AG08395 (cell line): ENCODE measurements at regions not wholly inside any gene's neighbourhood (a gene's known extent, or its start where the extent isn't known, plus 50 kb on each side); places are given as distances from the start of the nearest gene placed in this dataset.
"Not testable (repeated sequence)": the region's sequence is repeated elsewhere in the genome, so short reads cannot be mapped to it uniquely, and the experiment has no call there.

ENCODE experiments used
- DNase-seq: peaks from one replicate; pipeline ENCODE4 v3.0.0; 2012; ENCODE audit warnings: mixed read lengths, low spot score

- not testable (repeated sequence) for DNase-seq
These were observed 136.9 kb upstream of the PLGLB2 start for GRCh38 chr2:87610974-87611373.

- not testable (repeated sequence) for DNase-seq
These were observed 136.5 kb upstream of the PLGLB2 start for GRCh38 chr2:87611416-87611815.

GRCh38 chr2:87611956-87612355, 135.9 kb upstream of the PLGLB2 start:
- DNase-seq = not testable (repeated sequence)

GRCh38 chr2:87614829-87615434, 133.0 kb upstream of the PLGLB2 start:
- DNase-seq = not testable (repeated sequence)

- not testable (repeated sequence) for DNase-seq
These were observed 128.8 kb upstream of the PLGLB2 start for GRCh38 chr2:87619121-87619520.

- DNase-seq = not testable (repeated sequence)
These were observed 126.7 kb upstream of the PLGLB2 start for GRCh38 chr2:87621139-87621538.

GRCh38 chr2:87622720-87623119, 125.2 kb upstream of the PLGLB2 start:
- not testable (repeated sequence) for DNase-seq

GRCh38 chr2:87629491-87630458, 118.1 kb upstream of the PLGLB2 start:
- DNase-seq = not testable (repeated sequence)

- DNase-seq = not testable (repeated sequence)
These were observed 117.0 kb upstream of the PLGLB2 start for GRCh38 chr2:87630892-87631291.

- DNase-seq = not testable (repeated sequence)
These were observed 116.5 kb upstream of the PLGLB2 start for GRCh38 chr2:87631402-87631801.

GRCh38 chr2:87633287-87633963, 114.5 kb upstream of the PLGLB2 start:
- DNase-seq = not testable (repeated sequence)

- not testable (repeated sequence) for DNase-seq
These were observed 113.8 kb upstream of the PLGLB2 start for GRCh38 chr2:87634106-87634505.

GRCh38 chr2:87634971-87635650, 112.8 kb upstream of the PLGLB2 start:
- not testable (repeated sequence) for DNase-seq

- not testable (repeated sequence) for DNase-seq
These were observed 111.6 kb upstream of the PLGLB2 start for GRCh38 chr2:87636246-87636645.

GRCh38 chr2:87636735-87637134, 111.2 kb upstream of the PLGLB2 start:
- DNase-seq = not testable (repeated sequence)

GRCh38 chr2:87637249-87637990, 110.5 kb upstream of the PLGLB2 start:
- DNase-seq = peak; percentile 33

- DNase-seq = not testable (repeated sequence)
These were observed 109.6 kb upstream of the PLGLB2 start for GRCh38 chr2:87638114-87638807.

GRCh38 chr2:87638872-87639271, 109.0 kb upstream of the PLGLB2 start:
- not testable (repeated sequence) for DNase-seq

GRCh38 chr2:87639801-87640440, 108.0 kb upstream of the PLGLB2 start:
- DNase-seq = not testable (repeated sequence)
